ENCODE measurements at regions not wholly inside any gene's neighbourhood (a gene's known extent, or its start where the extent isn't known, plus 50 kb on each side); places are given as distances from the start of the nearest gene placed in this dataset.

DNA sequence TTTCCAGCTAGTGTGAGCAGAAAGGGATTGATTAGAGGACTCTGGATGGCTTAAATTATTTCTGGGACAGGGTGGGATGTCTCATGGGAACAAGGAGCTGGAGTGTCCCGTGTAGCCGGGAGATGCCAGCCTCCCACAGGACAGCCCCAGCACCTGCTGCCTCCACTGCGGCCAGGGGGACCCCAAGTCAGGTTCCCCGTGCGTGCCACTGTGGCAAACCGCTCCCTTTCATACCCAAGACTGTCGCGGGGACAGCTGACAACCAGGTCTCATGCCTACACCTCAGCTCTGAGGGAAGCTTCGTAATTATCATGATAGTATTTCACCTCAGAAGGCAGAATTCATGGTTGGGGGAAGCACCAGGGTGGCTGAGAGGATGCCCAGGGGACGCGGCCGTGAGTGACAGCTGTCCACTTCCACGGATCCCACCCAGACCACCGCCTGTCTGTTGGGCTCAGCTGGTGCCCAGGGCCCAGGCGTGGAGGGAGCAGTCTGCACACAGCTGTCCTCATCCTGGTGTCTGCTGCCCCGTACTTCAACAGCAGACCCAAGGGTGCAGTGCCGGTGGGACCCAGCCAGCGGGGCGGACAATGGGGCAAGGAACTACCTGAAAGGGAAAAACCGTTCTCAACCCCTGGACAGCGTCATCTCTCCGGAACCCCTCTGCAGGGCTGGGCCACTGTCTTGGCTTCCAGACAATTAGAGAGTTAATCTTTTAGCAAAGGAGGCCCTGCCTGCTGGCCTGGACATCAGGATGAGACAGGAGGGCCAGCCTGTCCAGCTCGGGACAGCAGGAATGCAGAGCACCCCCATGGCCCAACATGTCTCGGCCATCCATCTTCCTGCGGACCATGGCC is 166.9 kb downstream of the OLFM1 start (continued):
- TF ChIP-seq MYC (IDR thresholded peaks at IDR 0.05; ENCODE audit: borderline replicate concordance, low read length) (no peak), ZSCAN20 (CRISPR knock-in tag; IDR thresholded peaks at IDR 0.05) (no peak), ZC3H11A (IDR thresholded peaks at IDR 0.05) (no peak), FOXS1 (CRISPR knock-in tag; IDR thresholded peaks at IDR 0.05) (no peak), NFE2L2 (conservative IDR thresholded peaks at IDR 0.05; ENCODE audit: low read length) (no peak)
- TF ChIP-seq, protein P1, sequence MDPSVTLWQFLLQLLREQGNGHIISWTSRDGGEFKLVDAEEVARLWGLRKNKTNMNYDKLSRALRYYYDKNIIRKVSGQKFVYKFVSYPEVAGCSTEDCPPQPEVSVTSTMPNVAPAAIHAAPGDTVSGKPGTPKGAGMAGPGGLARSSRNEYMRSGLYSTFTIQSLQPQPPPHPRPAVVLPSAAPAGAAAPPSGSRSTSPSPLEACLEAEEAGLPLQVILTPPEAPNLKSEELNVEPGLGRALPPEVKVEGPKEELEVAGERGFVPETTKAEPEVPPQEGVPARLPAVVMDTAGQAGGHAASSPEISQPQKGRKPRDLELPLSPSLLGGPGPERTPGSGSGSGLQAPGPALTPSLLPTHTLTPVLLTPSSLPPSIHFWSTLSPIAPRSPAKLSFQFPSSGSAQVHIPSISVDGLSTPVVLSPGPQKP (IDR thresholded peaks at IDR 0.05; ENCODE audit: low read depth, low read length), result no peak

DNA sequence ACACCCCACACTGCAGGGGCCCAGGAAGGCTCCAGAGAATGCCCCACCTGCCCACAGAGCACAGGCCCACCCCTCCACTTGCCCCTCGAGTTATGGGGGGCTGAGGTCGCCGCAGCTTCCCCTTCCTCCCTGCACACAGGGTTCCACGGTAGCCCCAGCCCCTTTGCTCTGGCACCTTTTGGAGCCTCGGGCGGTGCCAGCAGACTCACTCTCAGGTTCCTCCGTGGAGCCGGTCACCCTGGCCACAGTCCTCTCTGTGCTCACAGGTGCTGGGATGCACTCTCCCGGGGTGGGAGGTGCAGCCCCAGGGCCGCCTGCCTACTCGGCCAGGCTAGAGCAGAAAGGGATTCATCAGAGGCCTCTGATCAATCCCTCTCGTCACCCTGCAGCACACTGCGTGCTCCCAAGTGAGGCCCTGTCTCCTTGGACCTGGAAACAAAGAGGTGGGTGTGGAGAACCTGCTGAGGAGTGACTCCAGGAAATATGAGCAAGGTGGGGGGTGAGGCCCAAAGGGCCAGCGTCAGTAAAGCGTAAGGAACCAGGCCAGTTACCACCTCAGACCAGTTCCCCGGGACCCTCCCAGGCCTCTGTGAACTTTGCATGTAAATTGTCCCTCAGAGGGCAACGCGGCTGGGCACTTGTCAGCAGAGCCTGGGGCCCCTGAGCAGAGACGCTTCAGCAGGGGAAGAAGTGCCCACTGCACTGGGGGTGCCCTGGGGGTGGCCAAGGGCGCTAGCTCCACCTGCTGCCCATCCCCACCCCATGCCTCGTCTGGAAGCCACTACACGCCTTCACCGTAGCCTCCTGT is 167.8 kb downstream of the OLFM1 start:
- Histone ChIP-seq H3K4me3 (no peak overlapping the region), H3K4me2 (no peak overlapping the region), H3K4me1 (no peaks in the 10 kb centered on the region), H3K27ac (no peak overlapping the region), H3K9me3 (no peaks in the 10 kb centered on the region)
- FAIRE-seq (no peak), DNase-seq (ENCODE audit: low read depth in 1 of 2, low spot score in 1 of 2) (no peak), ATAC-seq (no peak)
- ChIA-PET CTCF (interaction anchor here (1.9 kb wide), 1 partner anchor 169 kb away, joined by 7 read pairs; no protein-coding TSS in a partner anchor), POLR2A (no interaction called here)
- 65% methylated on average over 17 of the region's 23 CpGs for WGBS (ENCODE audit: missing lambda C conversion rate)
- TF ChIP-seq HDAC2 (IDR thresholded peaks at IDR 0.05) (no peak), MAZ (IDR thresholded peaks at IDR 0.05; ENCODE audit: borderline replicate concordance, low read depth, low read length) (no peak), GATA3 (IDR thresholded peaks at IDR 0.05; ENCODE audit: borderline replicate concordance) (no peak), RAD21 (conservative IDR thresholded peaks at IDR 0.05 in 1 of 2, IDR thresholded peaks at IDR 0.05 in 1 of 2) (no peak), ZC3H11A (IDR thresholded peaks at IDR 0.05) (no peak), HOXB13 (CRISPR knock-in tag; IDR thresholded peaks at IDR 0.05; ENCODE audit: low read depth) (no peak)
- TF ChIP-seq, protein P2, sequence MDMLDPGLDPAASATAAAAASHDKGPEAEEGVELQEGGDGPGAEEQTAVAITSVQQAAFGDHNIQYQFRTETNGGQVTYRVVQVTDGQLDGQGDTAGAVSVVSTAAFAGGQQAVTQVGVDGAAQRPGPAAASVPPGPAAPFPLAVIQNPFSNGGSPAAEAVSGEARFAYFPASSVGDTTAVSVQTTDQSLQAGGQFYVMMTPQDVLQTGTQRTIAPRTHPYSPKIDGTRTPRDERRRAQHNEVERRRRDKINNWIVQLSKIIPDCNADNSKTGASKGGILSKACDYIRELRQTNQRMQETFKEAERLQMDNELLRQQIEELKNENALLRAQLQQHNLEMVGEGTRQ (IDR thresholded peaks at IDR 0.05), result no peak
- TF ChIP-seq, protein P3, sequence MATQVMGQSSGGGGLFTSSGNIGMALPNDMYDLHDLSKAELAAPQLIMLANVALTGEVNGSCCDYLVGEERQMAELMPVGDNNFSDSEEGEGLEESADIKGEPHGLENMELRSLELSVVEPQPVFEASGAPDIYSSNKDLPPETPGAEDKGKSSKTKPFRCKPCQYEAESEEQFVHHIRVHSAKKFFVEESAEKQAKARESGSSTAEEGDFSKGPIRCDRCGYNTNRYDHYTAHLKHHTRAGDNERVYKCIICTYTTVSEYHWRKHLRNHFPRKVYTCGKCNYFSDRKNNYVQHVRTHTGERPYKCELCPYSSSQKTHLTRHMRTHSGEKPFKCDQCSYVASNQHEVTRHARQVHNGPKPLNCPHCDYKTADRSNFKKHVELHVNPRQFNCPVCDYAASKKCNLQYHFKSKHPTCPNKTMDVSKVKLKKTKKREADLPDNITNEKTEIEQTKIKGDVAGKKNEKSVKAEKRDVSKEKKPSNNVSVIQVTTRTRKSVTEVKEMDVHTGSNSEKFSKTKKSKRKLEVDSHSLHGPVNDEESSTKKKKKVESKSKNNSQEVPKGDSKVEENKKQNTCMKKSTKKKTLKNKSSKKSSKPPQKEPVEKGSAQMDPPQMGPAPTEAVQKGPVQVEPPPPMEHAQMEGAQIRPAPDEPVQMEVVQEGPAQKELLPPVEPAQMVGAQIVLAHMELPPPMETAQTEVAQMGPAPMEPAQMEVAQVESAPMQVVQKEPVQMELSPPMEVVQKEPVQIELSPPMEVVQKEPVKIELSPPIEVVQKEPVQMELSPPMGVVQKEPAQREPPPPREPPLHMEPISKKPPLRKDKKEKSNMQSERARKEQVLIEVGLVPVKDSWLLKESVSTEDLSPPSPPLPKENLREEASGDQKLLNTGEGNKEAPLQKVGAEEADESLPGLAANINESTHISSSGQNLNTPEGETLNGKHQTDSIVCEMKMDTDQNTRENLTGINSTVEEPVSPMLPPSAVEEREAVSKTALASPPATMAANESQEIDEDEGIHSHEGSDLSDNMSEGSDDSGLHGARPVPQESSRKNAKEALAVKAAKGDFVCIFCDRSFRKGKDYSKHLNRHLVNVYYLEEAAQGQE (IDR thresholded peaks at IDR 0.05), result no peak
- TF ChIP-seq, protein P4, sequence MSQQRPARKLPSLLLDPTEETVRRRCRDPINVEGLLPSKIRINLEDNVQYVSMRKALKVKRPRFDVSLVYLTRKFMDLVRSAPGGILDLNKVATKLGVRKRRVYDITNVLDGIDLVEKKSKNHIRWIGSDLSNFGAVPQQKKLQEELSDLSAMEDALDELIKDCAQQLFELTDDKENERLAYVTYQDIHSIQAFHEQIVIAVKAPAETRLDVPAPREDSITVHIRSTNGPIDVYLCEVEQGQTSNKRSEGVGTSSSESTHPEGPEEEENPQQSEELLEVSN (IDR thresholded peaks at IDR 0.05; ENCODE audit: borderline replicate concordance, low read depth), result no peak
- TF ChIP-seq, protein P5, sequence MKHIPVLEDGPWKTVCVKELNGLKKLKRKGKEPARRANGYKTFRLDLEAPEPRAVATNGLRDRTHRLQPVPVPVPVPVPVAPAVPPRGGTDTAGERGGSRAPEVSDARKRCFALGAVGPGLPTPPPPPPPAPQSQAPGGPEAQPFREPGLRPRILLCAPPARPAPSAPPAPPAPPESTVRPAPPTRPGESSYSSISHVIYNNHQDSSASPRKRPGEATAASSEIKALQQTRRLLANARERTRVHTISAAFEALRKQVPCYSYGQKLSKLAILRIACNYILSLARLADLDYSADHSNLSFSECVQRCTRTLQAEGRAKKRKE (CRISPR knock-in tag; IDR thresholded peaks at IDR 0.05; ENCODE audit: low read depth), result no peak

All from A549 (cell line).